HG03045 (cell line): ENCODE measurements at regions not wholly inside any gene's neighbourhood (a gene's known extent, or its start where the extent isn't known, plus 50 kb on each side); places are given as distances from the start of the nearest gene placed in this dataset.
"Not testable (repeated sequence)": the region's sequence is repeated elsewhere in the genome, so short reads cannot be mapped to it uniquely, and the experiment has no call there.

Source experiments
- ATAC-seq: cut with Tn5 transposase; IDR thresholded peaks from one replicate; pipeline ENCODE4 v1.9.1; 2021; ENCODE audit warnings: mild to moderate bottlenecking, moderate library complexity; ENCODE audit not compliant: unreplicated experiment

DNA sequence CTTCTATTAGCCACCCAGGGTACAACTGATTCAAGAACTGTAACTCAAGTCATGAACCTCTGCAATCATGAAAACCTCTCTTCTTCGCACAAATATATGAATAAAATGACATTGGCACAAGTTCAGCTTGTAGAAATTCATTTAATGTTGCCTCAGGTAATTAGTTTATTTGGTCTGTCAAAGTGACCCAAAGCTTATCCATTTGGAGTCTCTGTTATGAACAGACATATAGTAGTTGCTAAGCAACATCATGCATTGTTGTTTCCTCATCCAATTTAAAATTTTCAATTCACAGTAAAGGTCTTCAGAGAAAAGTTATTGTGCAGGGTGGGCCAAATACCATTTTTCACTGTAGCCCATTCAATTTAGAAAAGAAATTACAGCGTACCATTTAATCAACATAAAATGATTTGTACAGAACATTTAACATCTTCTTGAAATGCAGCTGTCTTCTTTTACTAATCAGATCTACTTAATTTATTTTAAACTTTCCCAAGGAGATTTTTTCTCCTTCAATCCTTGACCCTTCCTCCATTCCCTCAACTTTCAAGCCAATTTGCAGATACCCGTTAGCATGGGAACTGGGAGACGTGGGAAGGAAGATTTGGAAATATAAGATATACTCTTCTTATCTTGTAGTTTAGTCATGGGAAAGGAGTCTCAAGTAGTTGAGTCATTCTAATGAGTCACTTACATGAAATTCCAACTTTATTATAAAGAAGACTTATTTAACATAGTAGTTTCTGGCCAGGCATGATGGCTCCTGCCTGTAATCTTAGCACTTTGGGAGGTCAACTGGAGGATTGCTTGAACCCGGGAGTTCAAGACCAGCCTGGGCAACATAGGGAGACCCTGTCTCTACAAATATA is 231.3 kb downstream of the ATPSCKMT start:
- ATAC-seq = no peak

DNA sequence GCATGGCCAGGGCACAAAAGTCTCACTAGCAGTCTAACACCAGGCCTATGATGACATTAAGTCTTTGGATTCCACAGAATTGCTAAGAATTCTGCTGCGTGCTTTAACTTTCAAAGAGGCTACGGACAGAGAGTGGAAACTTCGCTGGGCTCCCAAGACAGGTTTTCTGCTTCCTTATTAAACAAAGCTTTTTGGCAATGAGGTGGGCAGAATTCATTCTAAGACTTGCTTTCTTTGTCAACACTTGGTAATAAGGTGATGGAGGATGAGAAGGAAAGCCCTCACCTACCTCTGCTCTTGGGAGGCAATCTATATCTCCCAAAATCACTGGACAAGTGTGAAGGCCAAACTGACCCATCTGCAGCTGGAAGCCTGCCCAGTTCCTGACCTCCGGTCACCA is 231.9 kb downstream of the ATPSCKMT start:
- no peak for ATAC-seq

DNA sequence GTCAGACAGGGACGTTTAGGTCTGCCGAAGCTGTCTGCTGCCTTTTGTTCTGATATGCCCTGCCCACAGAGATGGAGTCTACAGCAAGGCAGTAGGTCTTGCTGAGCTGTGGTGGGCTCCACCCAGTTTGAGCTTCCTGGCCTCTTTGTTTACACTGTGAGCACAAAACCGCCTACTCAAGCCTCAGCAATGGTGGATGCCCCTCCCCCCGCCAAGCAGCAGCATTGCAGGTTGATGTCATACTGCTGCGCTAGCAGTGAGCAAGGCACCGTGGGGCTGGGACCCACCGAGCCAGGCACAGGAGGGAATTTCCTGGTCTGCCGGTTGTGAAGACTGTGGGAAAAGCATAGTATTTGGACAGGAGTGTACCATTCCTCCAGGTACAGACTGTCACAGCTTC is 233.1 kb downstream of the ATPSCKMT start:
- ATAC-seq = not testable (repeated sequence)

DNA sequence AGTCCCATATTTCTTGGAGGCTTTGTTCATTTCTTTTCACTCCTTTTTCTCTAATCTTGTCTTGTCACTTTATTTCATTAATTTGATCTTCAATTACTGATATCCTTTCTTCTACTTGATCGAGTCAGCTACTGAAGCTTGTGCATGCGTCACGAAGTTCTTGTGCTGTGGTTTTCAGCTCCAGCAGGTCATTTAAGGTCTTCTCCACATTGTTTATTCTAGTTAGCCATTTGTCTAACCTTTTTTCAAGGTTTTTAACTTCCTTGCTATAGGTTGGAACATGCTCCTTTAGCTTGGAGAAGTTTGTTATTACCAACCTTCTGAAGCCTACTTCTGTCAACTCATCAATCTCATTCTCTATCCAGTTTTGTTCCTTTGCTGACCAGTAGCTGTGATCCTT is 234.0 kb downstream of the ATPSCKMT start:
- not testable (repeated sequence) for ATAC-seq

DNA sequence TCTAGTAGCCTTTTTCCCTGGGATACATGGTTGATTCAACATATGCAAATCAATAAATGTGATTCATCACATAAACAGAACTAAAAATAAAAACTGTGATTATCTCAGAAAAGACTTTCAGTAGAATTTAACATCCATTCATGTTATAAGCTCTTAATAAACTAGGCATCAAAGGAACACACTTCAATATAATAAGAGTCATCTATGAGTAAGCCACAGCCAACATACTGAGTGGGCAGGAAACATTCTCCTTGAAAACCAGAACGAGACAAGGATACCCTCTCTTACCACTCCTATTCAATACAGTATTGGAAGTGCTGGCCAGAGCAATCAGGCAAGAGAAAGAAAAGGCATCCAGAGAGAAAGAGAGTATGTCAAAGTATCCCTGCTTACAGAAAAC is 239.9 kb downstream of the ATPSCKMT start:
- no peak for ATAC-seq

DNA sequence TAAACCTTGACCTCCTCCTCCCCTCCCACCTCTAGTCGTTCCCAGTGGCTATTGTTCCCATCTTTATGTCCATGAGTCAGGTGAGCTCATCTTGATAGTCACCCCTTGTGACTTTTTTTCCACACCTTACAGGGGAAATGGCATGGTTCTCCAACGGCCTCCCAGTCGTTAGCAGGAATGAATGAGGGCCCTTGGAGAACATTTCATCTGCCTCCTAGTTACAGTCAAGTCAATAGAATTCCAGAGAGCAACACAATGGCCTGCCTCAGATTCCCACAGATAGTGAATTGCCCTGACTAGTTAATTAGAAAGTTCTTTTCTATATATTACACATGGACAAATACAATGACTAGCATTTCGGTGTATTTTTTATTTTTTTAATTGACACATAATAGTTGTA is 262.6 kb downstream of the ATPSCKMT start:
- ATAC-seq = no peak

DNA sequence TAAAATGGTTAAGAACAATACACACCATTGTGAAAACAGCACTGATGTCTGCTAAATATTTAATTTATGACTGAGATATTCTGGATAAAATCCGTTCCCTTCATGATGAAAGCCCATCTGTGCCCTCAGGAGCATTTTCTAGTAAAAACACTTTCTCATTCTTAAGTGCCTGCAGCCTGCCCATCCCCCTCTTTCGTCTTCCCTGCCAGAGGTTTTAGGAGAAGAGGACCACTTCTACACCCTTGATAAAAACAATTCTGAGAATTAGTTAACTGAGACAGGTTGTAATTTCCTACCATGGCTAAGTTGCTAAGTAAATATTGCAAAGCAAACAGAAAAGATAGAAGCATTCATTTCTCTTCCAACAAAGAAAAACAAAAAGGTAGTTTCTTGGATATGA is 272.6 kb downstream of the ATPSCKMT start:
- no peak for ATAC-seq

DNA sequence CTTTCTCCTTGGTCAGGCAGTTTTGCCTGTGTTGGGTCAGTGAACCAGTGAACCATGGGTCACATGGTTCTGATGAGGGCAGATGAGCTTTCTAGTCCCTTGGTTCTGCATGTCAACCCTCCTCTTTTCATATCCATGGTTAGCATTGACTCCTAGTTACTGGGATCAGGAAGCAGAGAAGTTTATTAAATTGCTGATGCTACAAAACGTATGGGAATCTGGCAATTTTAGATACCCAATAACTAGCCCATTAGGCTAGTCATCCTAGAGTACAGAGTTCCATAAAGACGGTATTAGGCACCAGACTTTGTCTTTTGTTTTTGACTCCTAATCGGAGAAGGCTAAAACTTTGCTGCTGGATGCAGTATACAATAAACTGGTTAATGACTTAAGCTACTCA is 273.1 kb downstream of the ATPSCKMT start:
- no peak for ATAC-seq

DNA sequence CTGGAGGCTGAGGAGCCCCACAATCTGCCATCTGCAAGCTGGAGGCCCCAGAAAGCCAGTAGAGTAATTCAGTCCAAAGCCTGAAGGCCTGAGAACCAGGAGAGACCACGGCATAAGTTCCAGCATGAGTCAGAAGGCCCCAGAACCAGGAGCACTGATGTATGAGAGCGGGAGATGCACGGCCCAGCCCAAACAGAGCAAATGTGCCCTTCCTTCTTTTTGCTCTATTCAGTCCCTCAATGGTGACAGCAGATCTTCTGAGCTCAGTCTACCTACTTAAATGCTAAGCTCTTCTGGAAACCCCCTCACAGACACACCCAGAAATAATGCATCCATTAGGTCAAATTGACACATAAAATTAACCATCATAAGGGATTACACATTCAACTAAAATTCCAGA is 277.6 kb downstream of the ATPSCKMT start:
- ATAC-seq = no peak

DNA sequence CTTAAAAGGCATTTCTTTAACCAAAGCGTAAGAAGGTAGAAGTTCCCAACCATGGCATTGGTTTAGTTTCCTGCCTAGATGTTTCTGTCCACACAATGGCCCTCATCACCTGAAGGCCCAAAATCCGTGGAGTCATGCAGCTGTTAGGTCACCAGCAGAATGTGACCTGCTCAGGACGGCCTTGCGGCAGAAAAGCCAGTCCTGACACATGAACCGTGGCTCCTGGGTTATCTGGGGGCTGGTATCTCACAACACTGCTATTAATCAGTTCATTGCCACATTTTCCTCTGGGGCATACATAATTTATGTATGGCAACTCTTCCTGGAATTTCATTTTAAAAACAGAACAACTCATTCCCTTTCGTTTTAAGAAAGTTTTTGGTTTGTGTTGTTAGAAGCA is 278.4 kb downstream of the ATPSCKMT start:
- ATAC-seq = no peak

DNA sequence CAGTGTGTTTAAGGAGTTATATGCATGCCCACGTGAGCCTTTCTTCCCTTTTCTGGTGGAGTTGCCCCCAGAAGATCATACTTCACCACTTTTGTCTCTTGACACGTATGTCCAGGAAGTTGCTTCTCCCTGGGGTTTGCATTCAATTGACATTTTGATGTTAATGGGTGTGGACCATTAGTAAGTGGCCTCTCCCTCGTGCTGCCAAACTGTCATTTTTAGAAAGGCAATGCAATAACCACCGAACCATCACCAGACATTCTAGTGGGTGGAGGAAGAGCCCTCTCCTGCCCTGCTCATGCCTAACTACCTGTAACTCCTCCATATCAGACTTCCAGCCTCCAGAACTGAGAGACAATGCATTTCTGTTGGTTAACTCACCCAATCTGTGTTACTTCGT is 290.8 kb downstream of the ATPSCKMT start:
- no peak for ATAC-seq

DNA sequence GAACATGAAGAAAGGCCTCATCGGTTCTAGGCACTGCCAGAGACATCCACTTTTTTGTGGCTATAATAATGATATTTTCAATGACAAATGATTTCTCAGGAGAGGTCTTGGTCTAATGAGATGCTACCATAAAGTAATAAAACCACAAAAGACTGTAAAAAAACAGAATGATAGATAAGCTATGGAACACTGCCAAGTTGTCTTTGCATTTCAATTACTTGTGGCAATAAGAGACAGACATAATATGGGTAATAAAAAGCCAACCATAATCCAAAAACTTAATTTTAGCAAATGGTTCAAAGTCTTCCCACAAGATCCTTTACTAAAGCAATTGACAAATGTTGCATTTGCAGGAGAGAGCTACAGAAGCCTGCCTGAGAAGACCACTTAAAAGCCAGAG is 292.5 kb downstream of the ATPSCKMT start:
- no peak for ATAC-seq

DNA sequence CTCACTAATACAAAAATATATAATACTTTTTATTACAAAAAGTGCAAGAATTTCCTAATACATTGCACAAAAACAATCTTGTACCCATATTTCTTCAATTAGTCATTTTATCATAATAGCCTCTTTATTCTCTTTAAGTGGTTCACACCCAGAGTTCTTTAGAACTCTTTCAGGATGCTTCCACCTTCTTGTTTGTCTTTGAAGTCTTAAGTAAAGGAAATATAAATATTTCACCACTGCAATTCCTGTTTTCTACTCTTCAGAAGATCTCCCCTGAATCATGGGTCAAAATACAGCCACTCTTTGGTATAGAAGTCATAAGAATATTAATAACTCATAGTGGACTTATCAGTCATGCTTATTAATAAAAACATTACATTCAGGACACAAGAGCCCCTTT is 293.0 kb downstream of the ATPSCKMT start:
- ATAC-seq = no peak

DNA sequence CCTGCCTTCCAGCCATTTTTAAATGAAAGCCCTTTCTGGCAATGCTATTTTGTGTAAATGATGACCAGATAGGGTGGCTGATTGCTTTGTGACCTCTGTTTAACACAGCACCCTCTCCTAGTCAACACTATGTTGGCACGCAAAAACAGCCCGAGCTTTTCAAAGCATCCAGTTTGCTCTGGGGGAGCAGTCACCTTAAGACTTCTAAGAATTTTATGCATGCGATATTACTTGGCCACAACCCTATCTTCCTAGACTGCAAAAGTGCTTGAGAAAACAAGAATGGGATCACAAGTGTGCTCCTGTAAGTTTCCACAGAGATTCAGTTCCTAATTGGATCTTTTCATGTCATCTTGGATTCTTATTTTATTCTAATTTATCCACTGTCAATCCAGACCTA is 294.1 kb downstream of the ATPSCKMT start:
- ATAC-seq = no peak

DNA sequence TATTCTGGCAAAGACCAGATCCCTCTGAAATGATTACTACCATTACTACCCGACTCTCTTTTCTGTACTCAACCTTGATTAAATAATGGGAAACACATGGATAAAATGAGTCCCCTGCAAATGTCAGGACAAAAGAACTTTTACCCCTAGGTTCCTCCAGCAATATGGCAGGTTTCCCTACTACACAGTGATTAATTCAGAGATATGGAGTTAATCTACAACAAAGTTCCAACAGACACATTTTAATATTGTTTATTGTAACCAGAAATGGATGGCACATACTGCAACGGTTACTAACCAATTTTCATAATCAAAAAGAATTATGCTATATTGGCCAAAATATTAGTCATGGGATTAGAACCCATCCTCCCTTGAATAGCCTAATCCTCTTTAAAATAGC is 294.8 kb downstream of the ATPSCKMT start:
- no peak for ATAC-seq

DNA sequence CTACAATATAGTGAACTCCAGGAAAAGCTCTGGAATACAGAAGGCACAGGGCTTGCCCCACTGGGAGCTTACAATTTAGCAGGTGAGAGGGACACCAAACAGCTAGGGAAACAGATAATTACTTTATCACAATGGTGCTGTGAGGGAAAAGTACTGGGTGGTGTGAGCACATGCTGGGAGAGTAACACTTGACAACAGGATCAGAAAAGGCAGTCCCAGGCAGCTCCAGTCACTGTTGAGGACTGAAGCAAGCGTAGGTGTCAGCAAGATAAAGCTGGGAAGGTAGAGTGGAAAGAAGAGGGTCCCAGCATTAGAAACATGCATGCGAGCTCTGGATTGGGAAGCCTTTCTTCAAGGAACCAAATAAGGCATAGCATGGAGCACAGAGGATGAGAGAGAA is 296.0 kb downstream of the ATPSCKMT start:
- ATAC-seq = no peak

DNA sequence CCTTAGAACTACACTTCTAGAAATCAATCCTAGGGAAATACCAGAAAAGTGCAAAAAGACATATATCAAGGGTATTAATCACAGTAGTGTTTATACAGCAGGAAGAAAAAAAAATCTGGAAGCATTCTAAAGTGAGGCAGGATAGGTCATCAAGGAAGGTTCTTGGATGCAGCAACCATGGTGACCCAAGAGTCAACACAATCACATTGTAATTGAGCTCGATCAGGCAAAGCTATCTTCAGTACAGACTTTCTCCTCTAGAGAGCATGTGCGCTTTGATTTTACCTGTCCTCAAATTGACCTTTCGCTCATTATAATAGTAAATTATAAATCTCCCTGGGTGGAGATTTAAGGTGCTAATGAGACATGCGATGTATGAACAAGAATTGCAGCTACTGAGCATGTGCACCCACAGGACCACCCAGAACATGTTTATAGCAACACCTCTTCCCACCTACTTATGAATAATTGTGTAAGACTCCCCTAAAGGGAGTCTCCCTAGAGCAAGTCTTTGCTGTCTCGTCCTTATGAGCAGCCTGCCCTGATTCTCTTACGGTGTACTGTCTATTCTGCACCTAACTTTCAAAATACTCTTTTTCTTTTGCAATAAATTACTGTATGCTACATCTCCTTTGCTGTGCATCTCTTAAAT is 297.7 kb downstream of the ATPSCKMT start:
- no peak for ATAC-seq

DNA sequence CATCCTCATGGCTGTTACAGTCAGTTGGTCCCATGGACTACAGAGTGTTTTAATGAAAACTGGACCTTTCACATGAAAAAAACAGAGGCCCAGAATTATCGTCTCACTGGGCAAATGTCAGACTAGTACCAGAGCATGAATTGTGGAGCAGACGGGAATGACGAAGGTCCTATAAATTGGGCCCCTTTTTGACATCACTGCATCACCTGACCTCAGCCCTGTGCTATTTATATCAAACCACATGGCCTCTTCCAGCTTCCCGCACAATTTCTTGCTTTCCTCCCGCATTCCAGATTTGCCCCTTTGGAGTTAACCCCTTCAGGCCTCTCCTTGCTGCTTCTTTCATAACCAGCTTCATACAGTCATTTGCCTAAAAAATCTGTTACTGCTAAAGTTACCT is 301.7 kb downstream of the ATPSCKMT start:
- ATAC-seq = no peak

DNA sequence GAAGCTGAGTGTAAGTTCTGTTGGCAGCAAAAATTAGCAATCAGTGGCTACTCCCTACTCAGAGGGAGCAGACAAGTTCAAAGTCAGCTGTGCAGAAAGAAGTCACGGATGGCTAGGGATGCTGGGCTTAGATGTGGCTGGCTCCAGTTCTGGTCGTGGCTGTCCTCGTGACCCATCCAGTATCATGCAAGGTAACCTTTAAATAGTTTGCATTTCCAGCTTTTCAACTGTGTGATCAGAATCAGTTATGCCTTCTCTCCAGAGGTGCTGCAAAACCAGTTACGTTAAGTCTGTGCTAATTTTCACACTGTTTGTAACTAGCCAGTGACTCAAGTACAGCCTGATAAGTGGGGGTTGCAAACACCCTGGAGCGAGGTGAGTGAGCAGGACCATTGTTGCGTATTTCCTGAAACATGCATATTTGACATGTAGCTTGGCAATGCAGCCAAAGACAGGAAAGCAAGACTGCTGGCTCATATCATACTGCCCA is 302.4 kb downstream of the ATPSCKMT start:
- no peak for ATAC-seq

DNA sequence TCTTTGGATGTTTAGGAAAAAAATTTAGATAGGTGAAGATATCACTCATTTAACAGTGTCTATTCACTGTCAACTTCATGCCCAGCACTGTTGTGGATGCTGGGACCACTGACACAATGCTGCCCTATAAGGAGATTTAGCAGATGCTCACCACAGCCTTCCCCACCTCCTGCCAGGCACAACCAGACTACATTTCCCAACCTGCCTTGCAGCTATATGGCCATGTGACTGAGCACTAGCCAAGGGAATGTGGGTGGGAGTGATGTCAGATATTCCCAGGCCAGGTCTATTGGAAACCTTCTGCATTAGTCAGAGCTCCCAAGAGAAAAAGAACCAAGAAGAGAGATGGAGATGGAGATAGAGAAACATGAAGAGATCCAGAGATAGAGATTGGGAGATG is 302.6 kb upstream of the TAS2R1 start:
- ATAC-seq = no peak

DNA sequence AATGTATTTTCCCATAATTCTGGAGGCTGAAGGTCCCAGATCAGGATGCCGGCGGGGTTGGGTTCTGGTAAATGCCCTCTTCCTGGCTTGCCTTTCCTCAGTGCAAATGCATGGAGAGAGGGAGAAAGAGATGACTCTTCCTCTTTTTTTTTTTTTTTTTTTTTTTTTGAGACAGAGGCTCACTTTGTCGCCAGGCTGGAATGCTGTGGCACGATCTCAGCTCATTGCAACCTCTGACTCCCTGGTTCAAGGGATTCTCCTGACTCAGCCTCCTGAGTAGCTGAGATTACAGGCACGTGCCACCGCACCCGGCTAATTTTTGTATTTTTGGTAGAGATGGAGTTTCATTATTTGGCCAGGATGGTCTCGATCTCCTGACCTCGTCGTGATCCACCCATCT is 300.0 kb upstream of the TAS2R1 start:
- no peak for ATAC-seq

DNA sequence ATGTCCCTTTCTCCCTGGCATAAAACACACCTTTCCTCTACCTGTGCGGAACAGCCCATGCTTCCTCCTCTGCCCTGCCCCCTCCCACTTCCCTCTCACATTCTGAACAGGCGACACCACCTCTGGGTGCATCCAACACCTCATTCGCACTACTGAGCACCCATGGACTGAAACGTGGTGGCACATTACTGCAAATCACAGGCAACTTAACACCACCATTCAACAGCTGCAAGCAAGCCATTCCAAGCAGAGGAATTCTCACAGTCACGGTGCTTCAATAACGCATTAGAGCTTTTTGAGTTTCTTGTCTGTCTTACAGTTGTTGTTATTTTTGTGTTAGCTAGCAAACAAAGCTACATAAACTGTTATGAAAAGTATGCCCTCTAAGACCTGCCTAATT is 298.2 kb upstream of the TAS2R1 start:
- ATAC-seq = no peak
